ENCODE measurements at regions not wholly inside any gene's neighbourhood (a gene's known extent, or its start where the extent isn't known, plus 50 kb on each side); places are given as distances from the start of the nearest gene placed in this dataset.

DNA sequence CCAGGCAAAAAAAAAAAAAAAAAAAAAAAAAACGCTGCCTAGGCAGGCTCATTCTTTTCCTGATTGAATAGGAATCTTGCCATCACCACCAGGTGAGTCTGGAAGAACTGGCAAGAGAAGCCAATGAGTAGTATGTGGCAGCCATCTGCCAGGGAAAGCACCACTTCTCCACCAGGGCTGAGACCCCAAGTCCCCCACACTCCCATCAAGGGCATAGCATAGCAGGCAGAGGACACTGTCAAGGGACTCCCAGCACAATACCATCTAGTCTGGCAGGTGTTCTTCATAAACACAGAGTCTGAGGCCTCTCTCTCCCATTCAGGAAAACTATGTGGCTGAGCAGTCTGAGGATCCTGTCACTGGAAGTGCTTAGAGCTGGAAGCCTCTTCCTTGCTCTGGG lies 538.1 kb upstream of the DSEL start:
- Histone ChIP-seq H3K4me3 (ENCODE audit: low read depth, low read length) (no peak overlapping the region), H3K27me3 (ENCODE audit: control insufficient read depth, insufficient read depth, low read length) (no peaks in the 10 kb centered on the region), H3K36me3 (ENCODE audit: control insufficient read depth, insufficient read depth, low read length) (no peaks in the 10 kb centered on the region)
- DNase-seq (ENCODE audit: low read depth): no peak
- CTCF ChIA-PET: no interaction called here
- no peak for TF ChIP-seq CTCF (IDR thresholded peaks at IDR 0.05; ENCODE audit: insufficient read depth, low read depth, low read length)
- POLR2A ChIA-PET: no interaction called here

DNA sequence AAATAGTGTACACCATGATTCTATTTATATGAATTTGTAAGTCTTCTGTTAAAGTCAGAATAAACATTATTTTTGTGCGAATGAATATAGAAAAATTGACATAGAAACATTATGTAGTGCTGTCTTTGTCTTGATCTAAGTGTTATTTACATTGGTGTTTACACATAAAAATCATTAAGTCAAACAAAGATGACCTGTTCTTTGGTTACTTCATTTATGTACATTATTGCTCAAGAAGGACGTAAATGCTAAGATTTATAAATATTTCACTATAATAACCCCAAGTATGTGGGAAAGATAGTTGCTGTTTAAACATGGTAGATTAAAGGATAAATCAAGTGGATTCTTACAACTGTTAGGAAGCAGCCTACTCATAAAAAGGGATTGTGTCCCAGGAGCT lies 536.8 kb upstream of the DSEL start:
- no peak for TF ChIP-seq CTCF (IDR thresholded peaks at IDR 0.05; ENCODE audit: insufficient read depth, low read depth, low read length)
- CTCF ChIA-PET: no interaction called here
- H3K36me3 ChIP-seq (ENCODE audit: control insufficient read depth, insufficient read depth, low read length): no peaks in the 10 kb centered on the region
- no peaks in the 10 kb centered on the region for H3K27me3 ChIP-seq (ENCODE audit: control insufficient read depth, insufficient read depth, low read length)
- DNase-seq (ENCODE audit: low read depth): no peak
- no peak overlapping the region for H3K4me3 ChIP-seq (ENCODE audit: low read depth, low read length)
- POLR2A ChIA-PET: no interaction called here

GRCh38 chr18:68041327-68041726 lies 524.8 kb upstream of the DSEL start:
- CTCF ChIA-PET: no interaction called here

DNA sequence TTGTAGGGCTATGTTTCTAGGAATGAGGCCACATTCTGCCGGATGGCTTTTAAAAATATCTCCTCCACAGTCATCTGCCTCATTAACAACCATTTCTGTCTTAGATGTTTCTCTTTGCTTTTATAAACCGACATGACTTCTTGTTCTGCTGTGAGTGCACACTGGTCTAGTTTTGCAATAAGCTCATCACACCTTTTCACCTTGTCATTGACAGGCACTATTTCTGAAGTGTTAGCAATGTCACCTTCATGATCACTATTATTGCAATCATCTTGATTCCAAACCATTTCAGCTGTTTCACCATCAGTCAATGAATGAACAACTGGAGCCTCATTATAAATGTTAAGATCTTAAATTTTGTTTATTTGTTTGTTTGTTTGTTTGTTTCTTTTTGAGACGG lies 523.7 kb upstream of the DSEL start:
- no peaks in the 10 kb centered on the region for H3K36me3 ChIP-seq (ENCODE audit: control insufficient read depth, insufficient read depth, low read length)
- no peak for TF ChIP-seq CTCF (IDR thresholded peaks at IDR 0.05; ENCODE audit: insufficient read depth, low read depth, low read length)
- ChIA-PET CTCF (no interaction called here), POLR2A (no interaction called here)
- no peak for DNase-seq (ENCODE audit: low read depth)
- no peaks in the 10 kb centered on the region for H3K27me3 ChIP-seq (ENCODE audit: control insufficient read depth, insufficient read depth, low read length)
- H3K4me3 ChIP-seq (ENCODE audit: low read depth, low read length): no peak overlapping the region

More at GRCh38 chr18:68041327-68041726, 524.8 kb upstream of the DSEL start:
- POLR2A ChIA-PET: no interaction called here
- no peak overlapping the region for H3K4me3 ChIP-seq (ENCODE audit: low read depth, low read length)
- no peak for TF ChIP-seq CTCF (IDR thresholded peaks at IDR 0.05; ENCODE audit: insufficient read depth, low read depth, low read length)
- DNase-seq (ENCODE audit: low read depth): no peak
- H3K36me3 ChIP-seq (ENCODE audit: control insufficient read depth, insufficient read depth, low read length): no peaks in the 10 kb centered on the region
- no peaks in the 10 kb centered on the region for H3K27me3 ChIP-seq (ENCODE audit: control insufficient read depth, insufficient read depth, low read length)

DNA sequence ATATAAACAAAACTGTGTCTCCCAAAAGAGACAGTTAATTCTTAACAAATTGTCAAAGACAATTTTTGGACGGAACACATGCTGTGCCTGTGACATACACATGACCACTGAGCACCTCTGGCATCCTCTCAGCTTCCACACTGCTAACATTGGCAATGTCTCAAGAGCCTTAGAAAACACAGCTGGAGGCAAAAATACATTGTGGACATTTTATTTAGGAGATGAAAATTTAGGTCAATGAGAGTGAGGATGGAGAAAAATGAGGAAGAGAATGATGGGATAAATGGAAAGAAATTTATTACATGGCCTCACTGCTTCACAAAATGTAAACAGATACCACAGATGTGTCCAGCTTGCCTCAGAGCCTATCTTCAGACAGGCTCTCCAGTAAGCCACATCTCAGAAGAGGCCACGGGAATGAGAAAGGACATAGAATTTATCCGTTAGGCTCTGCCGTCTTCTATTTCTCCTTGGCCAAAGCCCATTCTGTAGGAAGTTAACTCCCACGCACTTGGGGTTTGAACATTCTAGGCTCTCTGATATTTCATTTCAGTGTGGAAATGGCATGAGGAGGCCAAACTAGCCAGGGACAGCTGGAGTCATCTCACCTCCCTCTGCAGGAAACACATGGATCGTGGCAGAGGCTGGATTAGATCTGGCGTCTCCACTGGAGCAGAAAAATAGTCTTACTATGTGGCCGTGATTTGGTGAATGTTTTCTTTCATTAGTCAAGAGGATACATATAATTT lies 519.4 kb upstream of the DSEL start:
- DNase-seq (ENCODE audit: low read depth): peak; percentile 4
- POLR2A ChIA-PET: interaction anchor here (0.7 kb wide), 1 partner anchor 220 kb away, joined by 3 read pairs; no protein-coding TSS in a partner anchor
- no peak for TF ChIP-seq CTCF (IDR thresholded peaks at IDR 0.05; ENCODE audit: insufficient read depth, low read depth, low read length)
- Histone ChIP-seq H3K4me3 (ENCODE audit: low read depth, low read length) (no peak overlapping the region), H3K36me3 (ENCODE audit: control insufficient read depth, insufficient read depth, low read length) (no peaks in the 10 kb centered on the region), H3K27me3 (ENCODE audit: control insufficient read depth, insufficient read depth, low read length) (no peaks in the 10 kb centered on the region)
- CTCF ChIA-PET: interaction anchor here (1.7 kb wide), 1 partner anchor 11 kb away, joined by 5 read pairs; no protein-coding TSS in a partner anchor
